Gastrocnemius medialis (tissue), 4 donors: ENCODE measurements at regions not wholly inside any gene's neighbourhood (a gene's known extent, or its start where the extent isn't known, plus 50 kb on each side); places are given as distances from the start of the nearest gene placed in this dataset.

Experiments
- ATAC-seq, 2 donors: fragments of 150-250 bp; one replicate each; pipeline ENCODE4 v1.9.1; 2016
- DNase-seq, 2 donors: peaks; one replicate each; pipeline ENCODE4 v3.0.0-alpha.2; 2019
- H3K27ac ChIP-seq, 4 donors: fragments of 200-600 bp; sonication (generic); 1 replicate in 1 of 4; 2 replicates in 3 of 4; pipeline ENCODE4 v1.5.1; 2016 to 2018; ENCODE audit warnings: mild to moderate bottlenecking in 2 of 4, moderate library complexity in 1 of 4
- H3K27me3 ChIP-seq, 3 donors: fragments of 200-600 bp; sonication (generic) in 2 of 3; 1 replicate in 1 of 3; 2 replicates in 2 of 3; pipeline versions ENCODE4 v1.5.1 to v1.6.0; 2016 to 2019; ENCODE audit warnings: mild to moderate bottlenecking in 1 of 3, moderate library complexity in 1 of 3
- H3K36me3 ChIP-seq, 2 donors: fragments of 200-600 bp; sonication (generic) in 1 of 2; one replicate each; pipeline ENCODE4 v1.5.1; 2017 to 2018
- H3K4me1 ChIP-seq, 2 donors: fragments of 200-600 bp; sonication (generic) in 1 of 2; one replicate each; pipeline ENCODE4 v1.5.1; 2016 to 2017; ENCODE audit warnings: mild to moderate bottlenecking in 2 of 2
- H3K4me3 ChIP-seq, 4 donors: fragments of 200-600 bp; sonication (generic) in 3 of 4; 1 replicate in 1 of 4; 2 replicates in 3 of 4; pipeline ENCODE4 v1.5.1; 2016 to 2019; ENCODE audit warnings: mild to moderate bottlenecking in 2 of 4
- H3K9me3 ChIP-seq, 3 donors: fragments of 200-600 bp; sonication (generic) in 2 of 3; 1 replicate in 1 of 3; 2 replicates in 2 of 3; pipeline ENCODE4 v1.5.1; 2016 to 2019
- POLR2A ChIP-seq, 2 donors: fragments of 450-650 bp; IDR thresholded peaks; one replicate each; pipeline ENCODE4 v1.6.1; 2017; ENCODE audit warnings: antibody characterized with exemption in 2 of 2, mild to moderate bottlenecking in 2 of 2, moderate library complexity in 2 of 2
- in situ Hi-C, 4 donors: fragments of 200-750 bp; cut with MboI; loops; one replicate each; pipeline versions ENCODE4 v1.15.0 to v1.8.0; 2017; ENCODE audit warnings: low sequenced_read_pairs in 4 of 4
- intact Hi-C: fragments of 100-400 bp; cut with DNase I; formaldehyde crosslinking; loops from one replicate; pipeline ENCODE4 v1.15.1; 2023; ENCODE audit warnings: low total_unique reads
- TF ChIP-seq, protein P1 (sequence below), 5 experiments: fragments of 450-650 bp in 3 of 5; fragments of 200-600 bp in 2 of 5; sonication (generic) in 2 of 5; IDR thresholded peaks in 4 of 5; conservative IDR thresholded peaks in 1 of 5; 1 replicate in 4 of 5; 2 replicates in 1 of 5; pipeline ENCODE4 v1.5.1; 2016 to 2019; ENCODE audit warnings: antibody characterized with exemption in 5 of 5, mild to moderate bottlenecking in 3 of 5, moderate library complexity in 3 of 5

DNA sequence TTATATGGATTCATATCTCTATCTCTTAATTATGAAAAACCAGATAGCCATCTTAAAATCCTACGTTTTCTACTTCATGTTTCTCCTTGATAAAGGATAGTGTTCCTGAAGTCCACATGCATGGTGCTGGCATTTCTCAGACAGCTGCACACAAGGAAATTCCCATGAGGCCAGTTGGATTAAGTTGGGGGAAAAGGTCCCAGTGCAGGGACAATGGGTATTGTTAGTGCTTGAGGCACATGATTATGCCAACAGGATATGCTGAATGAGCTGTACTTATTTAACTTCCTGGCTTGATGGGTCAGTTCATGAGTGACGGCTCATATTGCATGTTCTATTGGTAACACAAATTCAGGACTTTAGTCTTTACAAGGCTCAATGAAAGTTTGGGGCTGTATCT lies 913.9 kb upstream of the NDST4 start:
- in situ Hi-C loops (no loop called here), intact Hi-C loops (no loop called here)
- ATAC-seq: no peak
- no peak for DNase-seq
- Histone ChIP-seq H3K27ac (no peak overlapping the region), H3K4me1 (no peaks in the 10 kb centered on the region), H3K36me3 (no peaks in the 10 kb centered on the region), H3K9me3 (no peaks in the 10 kb centered on the region), H3K27me3 (no peaks in the 10 kb centered on the region), H3K4me3 (no peak overlapping the region)
- TF ChIP-seq, protein P1, sequence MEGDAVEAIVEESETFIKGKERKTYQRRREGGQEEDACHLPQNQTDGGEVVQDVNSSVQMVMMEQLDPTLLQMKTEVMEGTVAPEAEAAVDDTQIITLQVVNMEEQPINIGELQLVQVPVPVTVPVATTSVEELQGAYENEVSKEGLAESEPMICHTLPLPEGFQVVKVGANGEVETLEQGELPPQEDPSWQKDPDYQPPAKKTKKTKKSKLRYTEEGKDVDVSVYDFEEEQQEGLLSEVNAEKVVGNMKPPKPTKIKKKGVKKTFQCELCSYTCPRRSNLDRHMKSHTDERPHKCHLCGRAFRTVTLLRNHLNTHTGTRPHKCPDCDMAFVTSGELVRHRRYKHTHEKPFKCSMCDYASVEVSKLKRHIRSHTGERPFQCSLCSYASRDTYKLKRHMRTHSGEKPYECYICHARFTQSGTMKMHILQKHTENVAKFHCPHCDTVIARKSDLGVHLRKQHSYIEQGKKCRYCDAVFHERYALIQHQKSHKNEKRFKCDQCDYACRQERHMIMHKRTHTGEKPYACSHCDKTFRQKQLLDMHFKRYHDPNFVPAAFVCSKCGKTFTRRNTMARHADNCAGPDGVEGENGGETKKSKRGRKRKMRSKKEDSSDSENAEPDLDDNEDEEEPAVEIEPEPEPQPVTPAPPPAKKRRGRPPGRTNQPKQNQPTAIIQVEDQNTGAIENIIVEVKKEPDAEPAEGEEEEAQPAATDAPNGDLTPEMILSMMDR (IDR thresholded peaks at IDR 0.05 in 4 of 5, conservative IDR thresholded peaks at IDR 0.05 in 1 of 5): no peak
- TF ChIP-seq POLR2A (IDR thresholded peaks at IDR 0.05): no peak

- no peaks in the 10 kb centered on the region for H3K4me1 ChIP-seq
- no peak overlapping the region for H3K27ac ChIP-seq
- no peak for TF ChIP-seq POLR2A (IDR thresholded peaks at IDR 0.05)
- TF ChIP-seq, protein P1 (IDR thresholded peaks at IDR 0.05 in 4 of 5, conservative IDR thresholded peaks at IDR 0.05 in 1 of 5): no peak
- intact Hi-C loops: no loop called here
- no peak for ATAC-seq
- in situ Hi-C loops: no loop called here
- no peaks in the 10 kb centered on the region for H3K36me3 ChIP-seq
- no peaks in the 10 kb centered on the region for H3K9me3 ChIP-seq
- H3K4me3 ChIP-seq: no peak overlapping the region
- no peak for DNase-seq
- no peaks in the 10 kb centered on the region for H3K27me3 ChIP-seq
These were observed 911.7 kb upstream of the NDST4 start for GRCh38 chr4:116024954-116025708.

DNA sequence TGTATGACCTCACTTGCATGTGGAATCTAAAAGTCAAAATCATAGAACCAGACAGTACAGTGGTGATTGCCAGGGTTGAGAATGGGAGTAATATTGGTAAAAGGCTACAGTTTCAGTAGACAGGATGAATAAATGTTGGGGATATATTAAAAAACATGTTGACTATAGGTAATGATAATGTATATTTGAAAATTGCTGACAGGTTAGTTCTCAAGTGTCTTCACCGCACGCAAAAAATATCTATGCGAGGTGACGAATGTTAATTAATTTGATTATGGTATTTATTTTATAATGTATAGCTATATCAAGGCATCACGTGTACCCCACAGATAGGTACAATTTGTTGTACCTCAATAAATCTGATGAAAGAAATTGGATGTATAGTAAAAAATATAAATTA lies 909.6 kb upstream of the NDST4 start:
- in situ Hi-C loops: no loop called here

GRCh38 chr4:116020141-116020722 lies 906.8 kb upstream of the NDST4 start:
- Histone ChIP-seq H3K4me3 (no peak overlapping the region), H3K36me3 (no peaks in the 10 kb centered on the region), H3K4me1 (no peaks in the 10 kb centered on the region), H3K27ac (no peak overlapping the region), H3K27me3 (no peaks in the 10 kb centered on the region), H3K9me3 (no peaks in the 10 kb centered on the region)
- ATAC-seq (no peak), DNase-seq (no peak)
- TF ChIP-seq, protein P1 (IDR thresholded peaks at IDR 0.05 in 4 of 5, conservative IDR thresholded peaks at IDR 0.05 in 1 of 5): no peak
- no peak for TF ChIP-seq POLR2A (IDR thresholded peaks at IDR 0.05)
- in situ Hi-C loops: no loop called here
- intact Hi-C loops: no loop called here

More for the DNA sequence above, 909.6 kb upstream of the NDST4 start:
- H3K27me3 ChIP-seq: no peaks in the 10 kb centered on the region
- ATAC-seq: no peak
- no peaks in the 10 kb centered on the region for H3K9me3 ChIP-seq
- H3K36me3 ChIP-seq: no peaks in the 10 kb centered on the region
- DNase-seq: no peak
- H3K4me1 ChIP-seq: no peaks in the 10 kb centered on the region
- H3K27ac ChIP-seq: no peak overlapping the region
- intact Hi-C loops: no loop called here
- no peak overlapping the region for H3K4me3 ChIP-seq
- no peak for TF ChIP-seq POLR2A (IDR thresholded peaks at IDR 0.05)
- TF ChIP-seq, protein P1 (IDR thresholded peaks at IDR 0.05 in 4 of 5, conservative IDR thresholded peaks at IDR 0.05 in 1 of 5): no peak
